H9 (cell line): ENCODE measurements at regions not wholly inside any gene's neighbourhood (a gene's known extent, or its start where the extent isn't known, plus 50 kb on each side); places are given as distances from the start of the nearest gene placed in this dataset.
"Not testable (repeated sequence)": the region's sequence is repeated elsewhere in the genome, so short reads cannot be mapped to it uniquely, and the experiment has no call there.

Experiments used
- DNase-seq: peaks from one replicate; pipeline ENCODE4 v3.0.0-alpha.2; 2017
- H2AFZ ChIP-seq: one replicate; pipeline ENCODE4 v1.6.1; 2013; ENCODE audit warnings: mild to moderate bottlenecking, low read length, control low read depth, moderate library complexity
- H2AK5ac ChIP-seq: 2 replicates; pipeline ENCODE4 v1.6.1; 2013; ENCODE audit warnings: low read length, control low read depth, mixed read lengths; ENCODE audit not compliant: insufficient read length
- H2BK120ac ChIP-seq: one replicate; pipeline ENCODE4 v1.6.1; 2013; ENCODE audit warnings: low read depth, mild to moderate bottlenecking, low read length, control low read depth, inconsistent platforms; ENCODE audit not compliant: poor library complexity, severe bottlenecking
- H2BK12ac ChIP-seq: 2 replicates; pipeline ENCODE4 v1.6.1; 2013; ENCODE audit warnings: low read length, control low read depth, mixed read lengths, low read depth; ENCODE audit not compliant: insufficient read length
- H2BK15ac ChIP-seq: 2 replicates; pipeline ENCODE4 v1.6.1; 2013; ENCODE audit warnings: low read depth, low read length, control low read depth
- H2BK20ac ChIP-seq: one replicate; pipeline ENCODE4 v1.6.1; 2013; ENCODE audit warnings: low read depth, mild to moderate bottlenecking, low read length, control low read depth, inconsistent platforms; ENCODE audit not compliant: poor library complexity, severe bottlenecking
- H2BK5ac ChIP-seq: 2 replicates; pipeline ENCODE4 v1.6.1; 2013; ENCODE audit warnings: low read length, control low read depth, mixed read lengths; ENCODE audit not compliant: insufficient read length
- H3K14ac ChIP-seq: 2 replicates; pipeline ENCODE4 v1.6.1; 2013; ENCODE audit warnings: low read length, control low read depth; ENCODE audit not compliant: insufficient read depth
- H3K18ac ChIP-seq: 2 replicates; pipeline ENCODE4 v1.6.1; 2013; ENCODE audit warnings: low read depth, mild to moderate bottlenecking, mixed read lengths, low read length, control low read depth; ENCODE audit not compliant: insufficient read length
- H3K23ac ChIP-seq: 2 replicates; pipeline ENCODE4 v1.6.1; 2013; ENCODE audit warnings: low read length, control low read depth, mixed read lengths, low read depth; ENCODE audit not compliant: insufficient read length
- H3K23me2 ChIP-seq: 2 replicates; pipeline ENCODE4 v1.6.1; 2013; ENCODE audit warnings: low read depth, mild to moderate bottlenecking, mixed read lengths, low read length, control low read depth; ENCODE audit not compliant: insufficient read length, poor library complexity, severe bottlenecking
- H3K27ac ChIP-seq: 2 replicates; pipeline ENCODE4 v1.5.1; 2013; ENCODE audit warnings: low read length, control low read depth, mixed read lengths, low read depth; ENCODE audit not compliant: insufficient read length
- H3K27me3 ChIP-seq: 2 replicates; pipeline ENCODE4 v1.6.1; 2013; ENCODE audit warnings: low read length, control low read depth, inconsistent platforms; ENCODE audit not compliant: insufficient read depth
- H3K4ac ChIP-seq: 2 replicates; pipeline ENCODE4 v1.6.1; 2013; ENCODE audit warnings: low read depth, mild to moderate bottlenecking, control low read depth, inconsistent platforms, low read length, moderate library complexity
- H3K4me1 ChIP-seq: 2 replicates; pipeline ENCODE4 v1.6.1; 2013; ENCODE audit warnings: low read length, control low read depth, inconsistent platforms; ENCODE audit not compliant: insufficient read depth
- H3K4me2 ChIP-seq: 2 replicates; pipeline ENCODE4 v1.6.1; 2013; ENCODE audit warnings: low read length, control low read depth, mixed read lengths; ENCODE audit not compliant: insufficient read length, insufficient read depth
- H3K56ac ChIP-seq: 2 replicates; pipeline ENCODE4 v1.6.1; 2013; ENCODE audit warnings: low read depth, mild to moderate bottlenecking, mixed read lengths, low read length, control low read depth; ENCODE audit not compliant: insufficient read length
- H3K79me1 ChIP-seq: 2 replicates; pipeline ENCODE4 v1.6.1; 2013; ENCODE audit warnings: low read depth, mild to moderate bottlenecking, moderate library complexity, low read length, control low read depth, inconsistent platforms; ENCODE audit not compliant: insufficient read depth, poor library complexity, severe bottlenecking
- H3K79me2 ChIP-seq: 2 replicates; pipeline ENCODE4 v1.6.1; 2013; ENCODE audit warnings: low read length, control low read depth, inconsistent platforms; ENCODE audit not compliant: insufficient read depth
- H3K9ac ChIP-seq: 2 replicates; pipeline ENCODE4 v1.6.1; 2013; ENCODE audit warnings: low read length, control low read depth, mixed read lengths; ENCODE audit not compliant: insufficient read length; ENCODE audit errors: extremely low read depth
- H3K9me3 ChIP-seq: one replicate; pipeline ENCODE4 v1.6.1; 2013; ENCODE audit warnings: low read depth, low read length, inconsistent platforms; ENCODE audit not compliant: control insufficient read depth
- H3T11ph ChIP-seq: one replicate; pipeline ENCODE4 v1.6.1; 2013; ENCODE audit warnings: mild to moderate bottlenecking, low read length, control low read depth, inconsistent platforms
- H4K20me1 ChIP-seq: one replicate; pipeline ENCODE4 v1.6.1; 2013; ENCODE audit not compliant: control insufficient read depth, insufficient read length, insufficient read depth
- H4K5ac ChIP-seq: 2 replicates; pipeline ENCODE4 v1.6.1; 2013; ENCODE audit warnings: low read depth, mild to moderate bottlenecking, mixed read lengths, low read length, control low read depth; ENCODE audit not compliant: insufficient read length
- H4K8ac ChIP-seq: replicated peaks from 2 replicates; pipeline ENCODE4 v1.6.1; 2013; ENCODE audit warnings: low read length, control low read depth, mixed read lengths, low read depth; ENCODE audit not compliant: insufficient read length
- H4K91ac ChIP-seq: 2 replicates; pipeline ENCODE4 v1.6.1; 2013; ENCODE audit warnings: low read depth, mild to moderate bottlenecking, moderate library complexity, mixed read lengths, low read length, control low read depth; ENCODE audit not compliant: insufficient read length
- H3K27ac Mint-ChIP-seq, 3 experiments: 2 replicates in 2 of 3; 3 replicates in 1 of 3; pipeline ENCODE4 v1.8.0; 2020 to 2021; ENCODE audit warnings: mixed read lengths in 3 of 3, mild to moderate bottlenecking in 1 of 3, moderate library complexity in 1 of 3
- H3K27me3 Mint-ChIP-seq: 2 replicates; pipeline ENCODE4 v1.8.0; 2021; ENCODE audit warnings: low read depth, mild to moderate bottlenecking, moderate library complexity, mixed read lengths
- H3K36me3 Mint-ChIP-seq, 3 experiments: 2 replicates in 2 of 3; 3 replicates in 1 of 3; pipeline ENCODE4 v1.8.0; 2020 to 2021; ENCODE audit warnings: low read depth in 3 of 3, mixed read lengths in 3 of 3; ENCODE audit not compliant: insufficient read depth in 1 of 3
- H3K4me1 Mint-ChIP-seq, 2 experiments: 2 replicates each; pipeline ENCODE4 v1.8.0; 2020; ENCODE audit warnings: mixed read lengths in 2 of 2
- H3K4me3 Mint-ChIP-seq, 2 experiments: 2 replicates in 1 of 2; 3 replicates in 1 of 2; pipeline ENCODE4 v1.8.0; 2020 to 2021; ENCODE audit warnings: mild to moderate bottlenecking in 2 of 2, mixed read lengths in 2 of 2, moderate library complexity in 1 of 2
- H3K9me3 Mint-ChIP-seq, 2 experiments: 2 replicates in 1 of 2; 3 replicates in 1 of 2; pipeline ENCODE4 v1.8.0; 2020; ENCODE audit warnings: mild to moderate bottlenecking in 2 of 2, mixed read lengths in 2 of 2, moderate library complexity in 1 of 2
- WGBS: extraction: QIAGEN DNeasy Blood & Tissue Kit; methylation state at CpG from one replicate; pipeline ENCODE4 v1.1.7; 2013; ENCODE audit warnings: missing lambda C conversion rate, low lambda C conversion rate, mixed read lengths; ENCODE audit not compliant: insufficient read length; ENCODE audit errors: extremely low coverage; 5-methylcytosine and 5-hydroxymethylcytosine counted together
- TF ChIP-seq, protein P1 (sequence below): fragments of 200-600 bp; sonication (generic); conservative IDR thresholded peaks from 3 replicates; pipeline ENCODE4 v1.8.0; 2021; ENCODE audit warnings: antibody characterized with exemption, mild to moderate bottlenecking

- no peak overlapping the region for H3K18ac ChIP-seq
- H4K5ac ChIP-seq, result no peak overlapping the region
Measured at GRCh38 chr18:41052625-41053024, 902.4 kb upstream of the PIK3C3 start.

DNA sequence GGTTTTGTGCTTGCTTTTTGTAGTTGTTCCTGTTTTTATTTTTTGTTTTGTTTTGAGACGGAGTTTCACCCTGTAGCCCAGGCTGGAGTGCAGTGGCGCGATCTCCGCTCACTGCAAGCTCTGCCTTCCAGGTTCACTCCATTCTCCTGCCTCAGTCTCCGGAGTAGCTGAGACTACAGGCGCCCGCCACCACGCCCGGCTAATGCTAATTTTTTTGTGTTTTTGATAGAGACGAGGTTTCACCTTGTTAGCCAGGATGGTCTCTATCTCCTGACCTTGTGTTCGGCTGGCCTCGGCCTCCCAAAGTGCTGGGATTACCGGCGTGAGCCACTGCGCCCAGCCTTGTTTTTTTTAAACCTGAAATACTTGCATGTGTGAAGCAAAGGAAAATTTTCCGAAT lies 908.8 kb upstream of the PIK3C3 start:
- not testable (repeated sequence) for H4K91ac ChIP-seq, H3K23me2 ChIP-seq, H2AK5ac ChIP-seq, H3K14ac ChIP-seq, H3K9ac ChIP-seq, H2AFZ ChIP-seq, H2BK5ac ChIP-seq, H3K9me3 ChIP-seq, H3K79me1 ChIP-seq, H3K4me1 Mint-ChIP-seq, H3K27me3 ChIP-seq, H3K27me3 Mint-ChIP-seq, H3K79me2 ChIP-seq, H3K18ac ChIP-seq, H3K27ac ChIP-seq, H3K4ac ChIP-seq, H2BK12ac ChIP-seq, H2BK20ac ChIP-seq, DNase-seq, H3K4me2 ChIP-seq, H4K20me1 ChIP-seq, H3K23ac ChIP-seq, H3K36me3 Mint-ChIP-seq, H2BK15ac ChIP-seq, H3K27ac Mint-ChIP-seq, H3T11ph ChIP-seq, H4K5ac ChIP-seq, H3K4me3 Mint-ChIP-seq, H3K4me1 ChIP-seq, H2BK120ac ChIP-seq, H4K8ac ChIP-seq, H3K56ac ChIP-seq, H3K9me3 Mint-ChIP-seq
- no CpG with 5 or more reads among the region's 16 CpGs for WGBS

More at GRCh38 chr18:41052625-41053024, 902.4 kb upstream of the PIK3C3 start:
- TF ChIP-seq, protein P1, sequence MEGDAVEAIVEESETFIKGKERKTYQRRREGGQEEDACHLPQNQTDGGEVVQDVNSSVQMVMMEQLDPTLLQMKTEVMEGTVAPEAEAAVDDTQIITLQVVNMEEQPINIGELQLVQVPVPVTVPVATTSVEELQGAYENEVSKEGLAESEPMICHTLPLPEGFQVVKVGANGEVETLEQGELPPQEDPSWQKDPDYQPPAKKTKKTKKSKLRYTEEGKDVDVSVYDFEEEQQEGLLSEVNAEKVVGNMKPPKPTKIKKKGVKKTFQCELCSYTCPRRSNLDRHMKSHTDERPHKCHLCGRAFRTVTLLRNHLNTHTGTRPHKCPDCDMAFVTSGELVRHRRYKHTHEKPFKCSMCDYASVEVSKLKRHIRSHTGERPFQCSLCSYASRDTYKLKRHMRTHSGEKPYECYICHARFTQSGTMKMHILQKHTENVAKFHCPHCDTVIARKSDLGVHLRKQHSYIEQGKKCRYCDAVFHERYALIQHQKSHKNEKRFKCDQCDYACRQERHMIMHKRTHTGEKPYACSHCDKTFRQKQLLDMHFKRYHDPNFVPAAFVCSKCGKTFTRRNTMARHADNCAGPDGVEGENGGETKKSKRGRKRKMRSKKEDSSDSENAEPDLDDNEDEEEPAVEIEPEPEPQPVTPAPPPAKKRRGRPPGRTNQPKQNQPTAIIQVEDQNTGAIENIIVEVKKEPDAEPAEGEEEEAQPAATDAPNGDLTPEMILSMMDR, result no peak
- Mint-ChIP-seq H3K27ac (no peak overlapping the region), H3K36me3 (peaks cover 0 to 5% (median 0%) of the 10 kb centered on the region in 3 experiments; a peak in 1 of 7 replicates), H3K4me1 (peaks cover 0 to 5% of the 10 kb centered on the region in 2 experiments; a peak in 1 of 4 replicates), H3K4me3 (no peak overlapping the region), H3K27me3 (no peaks in the 10 kb centered on the region), H3K9me3 (no peaks in the 10 kb centered on the region)
- Histone ChIP-seq H4K20me1 (no peaks in the 10 kb centered on the region), H3K9me3 (no peaks in the 10 kb centered on the region), H3K4me1 (no peaks in the 10 kb centered on the region), H3K14ac (no peak overlapping the region), H2BK15ac (no peak overlapping the region), H3K4ac (no peak overlapping the region), H3K4me2 (no peak overlapping the region), H3K79me1 (no peaks in the 10 kb centered on the region), H2AK5ac (no peak overlapping the region), H3K79me2 (no peaks in the 10 kb centered on the region), H3K9ac (no peak overlapping the region), H3K27me3 (no peaks in the 10 kb centered on the region), H3K27ac (no peak overlapping the region), H2BK20ac (no peak overlapping the region), H4K91ac (no peak overlapping the region), H2BK120ac (no peak overlapping the region), H2BK5ac (no peak overlapping the region), H2AFZ (no peak overlapping the region), H3K23me2 (no peaks in the 10 kb centered on the region), H3K56ac (no peak overlapping the region), H4K8ac (no peak overlapping the region), H3T11ph (no peak overlapping the region), H3K23ac (no peak overlapping the region), H2BK12ac (no peak overlapping the region)
- no peak for DNase-seq
- WGBS, result no CpG with 5 or more reads among the region's 3 CpGs
